HG03354 (cell line): ENCODE measurements at regions not wholly inside any gene's neighbourhood (a gene's known extent, or its start where the extent isn't known, plus 50 kb on each side); places are given as distances from the start of the nearest gene placed in this dataset.
"Not testable (repeated sequence)": the region's sequence is repeated elsewhere in the genome, so short reads cannot be mapped to it uniquely, and the experiment has no call there.

ENCODE experiments used
- ATAC-seq: cut with Tn5 transposase; IDR thresholded peaks from one replicate; pipeline ENCODE4 v1.9.1; 2021; ENCODE audit warnings: mild to moderate bottlenecking; ENCODE audit not compliant: unreplicated experiment, poor library complexity, severe bottlenecking

DNA sequence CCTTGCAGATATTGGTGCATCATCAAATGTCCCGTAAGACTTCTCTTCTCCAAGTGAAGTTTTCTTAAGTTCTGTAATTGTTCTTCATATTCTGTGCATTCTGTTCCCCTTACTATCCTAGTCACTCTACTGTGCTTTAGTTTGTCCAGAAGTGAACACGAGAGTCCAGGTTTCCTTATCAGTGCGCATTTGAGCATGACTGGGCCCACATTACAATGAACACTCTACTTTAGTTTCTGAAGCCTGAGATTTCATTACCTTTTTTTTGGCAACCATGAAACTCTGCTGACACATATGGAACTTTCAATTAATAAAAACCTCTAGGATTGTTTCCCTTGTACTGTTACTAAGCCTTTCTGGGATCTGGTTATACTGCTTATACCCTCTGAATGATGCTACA is 270.0 kb downstream of the KCNRG start:
- no peak for ATAC-seq

DNA sequence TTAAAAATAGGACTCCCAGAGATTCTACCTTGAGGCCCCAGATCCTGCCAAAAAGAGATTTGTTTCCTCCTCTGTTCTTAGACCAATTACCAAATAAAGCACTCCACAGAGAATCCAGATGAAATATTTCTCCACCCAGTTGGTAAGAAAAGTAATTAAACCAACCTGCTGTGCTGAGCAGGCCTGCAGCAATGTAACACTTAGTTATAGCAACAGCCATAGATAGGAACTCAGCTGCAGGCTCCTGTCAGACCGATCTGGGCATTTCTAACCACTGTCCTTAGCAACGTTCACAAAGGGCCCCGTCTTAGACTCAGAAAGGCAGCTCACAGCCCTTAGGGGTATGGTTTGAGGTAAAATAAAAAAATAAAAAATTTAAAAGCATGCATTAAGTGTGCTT is 271.1 kb downstream of the KCNRG start:
- ATAC-seq, result no peak

DNA sequence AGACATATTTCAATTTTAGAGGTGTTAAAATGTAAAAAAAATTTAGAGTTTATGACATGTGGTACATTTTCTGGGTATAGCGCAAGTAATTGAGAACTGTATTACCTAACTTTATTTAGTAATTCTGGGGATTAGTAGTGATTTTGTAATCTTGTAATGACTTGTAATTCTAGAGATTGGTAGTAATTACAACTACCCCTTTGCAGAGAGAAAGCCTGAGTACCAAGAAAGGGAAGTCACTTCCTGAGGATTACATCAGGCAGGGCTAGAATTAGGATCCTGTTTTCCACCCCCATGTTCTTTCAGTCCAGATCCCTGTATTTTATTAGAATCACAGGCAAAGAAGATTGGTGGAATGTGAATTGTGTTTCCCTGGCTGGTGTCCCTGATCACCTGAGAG is 274.9 kb downstream of the KCNRG start:
- no peak for ATAC-seq

DNA sequence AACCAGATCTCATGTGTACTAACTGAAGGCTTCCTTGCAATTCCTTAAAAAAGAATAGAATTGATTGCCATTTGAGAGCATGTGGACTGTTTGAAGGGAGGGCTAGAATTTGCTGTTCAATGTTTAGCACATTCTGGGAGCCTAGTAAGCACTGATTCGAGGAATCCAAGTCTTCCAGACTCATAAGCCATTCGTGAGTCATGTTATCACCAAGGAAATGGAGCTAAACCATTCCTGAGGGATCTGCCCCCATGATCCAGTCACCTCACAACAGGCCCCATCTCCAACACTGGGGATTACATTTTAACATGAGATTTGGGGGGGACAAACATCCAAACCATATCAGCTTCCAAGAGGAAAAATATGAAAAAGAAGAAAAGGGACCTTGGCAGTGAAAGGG is 276.4 kb downstream of the KCNRG start:
- ATAC-seq, result no peak

DNA sequence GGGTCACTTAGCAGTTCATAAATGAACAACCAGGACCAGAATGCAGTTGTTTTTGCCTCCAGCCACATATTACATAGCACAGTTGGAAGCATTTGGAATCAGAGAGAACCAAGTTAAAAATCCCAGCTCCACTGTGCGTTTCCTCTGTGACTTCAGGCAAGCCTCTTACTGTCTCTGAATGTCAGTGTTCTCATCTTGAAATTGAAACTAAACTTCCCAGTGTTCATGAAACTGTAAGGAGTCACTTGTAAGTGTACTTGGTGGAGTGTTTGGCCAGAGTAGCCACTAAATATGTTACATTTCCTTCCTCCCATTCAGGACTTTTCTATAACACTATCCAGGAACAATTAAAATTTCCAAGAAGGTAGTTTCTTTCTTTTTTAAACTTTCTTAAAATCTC is 276.8 kb downstream of the KCNRG start:
- no peak for ATAC-seq

DNA sequence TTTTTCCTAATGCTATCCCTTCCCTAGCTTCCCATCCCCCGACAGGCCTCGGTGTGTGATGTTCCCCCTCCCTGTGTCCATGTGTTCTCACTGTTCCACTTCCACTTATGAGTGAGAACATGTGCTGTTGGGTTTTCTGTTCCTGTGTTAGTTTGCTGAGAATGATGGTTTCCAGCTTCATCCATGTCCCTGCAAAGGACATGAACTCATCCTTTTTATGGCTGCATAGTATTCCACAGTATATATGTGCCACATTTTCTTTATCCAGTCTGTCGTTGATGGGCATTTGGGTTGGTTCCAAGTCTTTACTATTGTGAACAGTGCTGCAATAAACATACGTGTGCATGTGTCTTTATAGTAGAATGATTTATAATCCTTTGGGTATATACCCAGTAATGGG is 279.2 kb downstream of the KCNRG start:
- ATAC-seq, result not testable (repeated sequence)

DNA sequence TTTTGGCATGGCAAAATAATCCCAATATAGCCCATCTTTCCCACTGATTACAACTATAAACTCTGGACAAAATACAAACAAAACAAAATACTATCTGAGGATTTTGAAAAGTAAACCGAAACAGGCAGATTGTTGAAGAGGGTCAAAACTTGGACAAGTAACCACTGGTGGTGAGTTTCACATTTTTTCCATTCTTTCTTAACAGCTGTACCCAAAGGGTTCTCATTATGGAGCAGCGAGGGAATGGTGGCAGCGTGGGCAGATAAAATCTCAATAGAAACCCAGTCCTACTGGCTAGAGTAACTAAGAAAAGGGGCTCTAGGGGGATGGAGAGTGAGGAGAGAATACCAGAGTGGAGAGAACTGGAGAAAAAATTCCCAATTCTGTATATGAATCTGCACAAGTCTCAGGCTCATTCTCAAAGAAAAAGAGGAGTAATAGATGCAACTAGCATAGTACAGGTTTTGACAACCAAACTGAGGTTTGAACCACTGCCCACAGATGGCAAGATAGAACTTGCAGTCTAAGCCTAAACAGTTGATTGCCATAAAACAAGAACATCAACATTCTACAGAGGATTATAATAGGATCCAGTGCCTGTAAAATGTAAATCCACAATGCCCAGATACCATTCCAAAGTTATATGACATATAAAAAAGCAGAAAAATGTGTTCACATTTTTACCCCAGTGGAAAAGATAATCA is 284.5 kb downstream of the KCNRG start:
- no peak for ATAC-seq

DNA sequence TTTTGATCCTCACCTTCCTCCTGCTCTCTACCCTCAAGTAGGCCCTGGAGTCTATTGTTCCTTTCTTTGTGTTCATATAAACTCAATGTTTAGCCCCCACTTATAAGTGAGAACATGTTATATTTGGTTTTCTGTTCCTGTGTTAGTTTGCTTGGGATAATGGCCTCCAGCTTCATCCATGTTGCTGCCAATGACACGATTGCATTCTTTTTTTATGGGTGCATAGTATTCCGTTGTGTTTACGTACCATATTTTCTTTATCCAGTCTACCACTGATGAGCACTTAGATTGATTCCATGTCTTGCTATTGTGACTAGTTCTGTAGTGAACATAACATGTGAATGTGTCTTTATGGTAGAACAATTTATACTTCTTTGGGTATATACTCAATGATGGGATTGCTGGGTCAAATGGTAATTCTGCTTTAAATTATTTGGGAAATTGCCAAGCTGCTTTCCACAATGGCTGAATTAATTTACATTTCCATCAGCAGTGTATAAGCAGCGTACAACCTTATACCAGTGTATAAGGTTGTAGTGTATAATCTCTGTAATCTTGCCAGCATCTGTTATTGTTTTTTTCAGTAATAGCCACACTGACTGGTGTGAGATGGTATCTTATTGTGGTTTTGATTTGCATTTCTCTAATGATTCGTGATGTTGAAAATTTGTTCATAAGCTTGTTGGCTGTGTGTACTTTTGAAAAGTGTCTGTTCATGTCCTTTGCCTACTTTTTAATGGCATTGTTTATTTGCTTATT is 288.9 kb downstream of the KCNRG start:
- no peak for ATAC-seq

DNA sequence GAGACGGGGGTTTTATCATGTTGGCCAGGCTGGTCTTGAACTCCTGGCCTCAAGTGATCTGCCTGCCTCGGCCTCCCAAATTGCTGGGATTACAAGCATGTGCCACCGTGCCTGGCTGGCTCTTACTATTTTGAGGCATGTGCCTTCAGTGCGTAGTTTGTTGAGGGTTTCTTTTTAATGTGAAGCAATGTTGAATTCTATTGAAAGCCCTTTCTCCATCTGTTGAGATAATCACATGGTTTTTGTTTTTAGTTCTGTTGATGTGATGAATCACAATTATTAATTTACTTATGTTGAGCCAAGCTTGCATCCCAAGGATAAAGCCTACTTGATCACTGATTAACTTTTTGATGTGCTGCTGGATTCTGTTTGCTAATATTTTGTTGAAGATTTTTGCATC is 290.9 kb downstream of the KCNRG start:
- ATAC-seq, result no peak

DNA sequence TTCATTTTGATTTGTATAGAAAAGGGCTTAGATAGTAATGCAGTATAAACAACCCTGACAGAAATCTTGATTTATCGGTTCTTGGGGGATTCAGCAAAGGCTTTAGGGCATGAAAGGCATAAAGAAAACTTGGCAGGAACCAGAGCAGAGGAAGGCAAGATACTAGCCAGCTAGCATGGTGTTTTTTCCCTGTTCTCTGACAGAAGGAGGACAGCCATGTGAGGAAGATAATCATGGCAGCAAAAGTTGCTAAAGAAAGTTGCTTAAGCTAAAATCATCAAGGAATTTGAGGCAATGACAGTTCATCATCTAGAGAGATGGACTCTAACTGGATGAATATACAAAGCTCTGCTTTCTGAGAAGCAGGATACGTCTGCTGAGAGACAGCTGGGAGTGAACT is 294.1 kb downstream of the KCNRG start:
- no peak for ATAC-seq

DNA sequence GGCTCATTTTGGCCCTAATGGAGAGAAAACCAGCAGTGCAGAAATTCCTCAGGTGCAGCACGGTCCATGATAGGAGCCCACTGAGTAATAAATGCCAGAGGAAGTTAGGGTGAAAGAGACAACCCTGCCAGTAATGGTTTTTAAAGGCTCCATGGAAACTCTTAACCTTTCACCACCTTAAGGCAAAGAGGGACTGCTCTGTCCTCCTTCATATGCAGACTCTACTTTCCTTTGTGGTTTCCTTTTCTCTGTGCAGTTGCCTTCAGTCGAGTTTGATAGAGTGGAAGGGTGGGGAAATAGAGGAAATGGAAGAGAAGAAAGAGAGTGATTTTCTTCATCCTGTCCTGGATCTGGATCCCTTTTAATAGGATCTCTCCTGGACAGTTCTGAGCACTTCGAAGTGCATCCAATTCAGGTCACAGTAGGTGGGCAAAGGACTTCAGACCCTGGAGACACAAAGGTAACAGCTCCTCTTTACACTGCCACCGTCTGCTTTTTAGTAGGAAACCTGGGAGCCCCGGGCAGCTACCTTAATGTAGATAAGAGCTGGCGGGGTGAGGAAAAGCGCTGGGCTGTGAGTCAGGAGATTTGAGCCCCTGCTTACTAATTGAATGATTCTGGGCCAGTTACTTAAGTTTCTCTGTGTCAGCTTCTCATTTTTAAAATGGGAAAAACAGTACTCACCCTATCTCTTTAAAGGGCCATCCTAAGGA is 294.8 kb downstream of the KCNRG start:
- no peak for ATAC-seq

DNA sequence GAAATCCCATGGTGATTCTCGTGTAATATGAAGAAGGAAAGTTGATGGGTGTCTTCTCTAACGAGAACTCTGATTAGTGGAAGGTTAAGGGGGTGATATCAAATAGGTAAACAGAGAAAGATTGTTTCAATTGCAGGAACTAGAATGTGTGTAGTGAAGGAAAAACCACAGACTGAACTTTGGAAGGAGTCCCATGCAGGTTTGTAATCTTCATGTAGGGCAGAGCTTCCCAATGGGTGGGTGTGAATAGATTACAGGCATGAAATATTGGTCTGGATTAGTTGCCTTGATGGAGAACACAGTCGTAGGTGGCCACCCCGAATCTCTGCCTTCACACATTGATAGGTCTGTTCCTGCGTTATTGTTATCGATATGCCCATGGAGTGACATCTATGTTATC is 295.5 kb downstream of the KCNRG start:
- ATAC-seq, result no peak

DNA sequence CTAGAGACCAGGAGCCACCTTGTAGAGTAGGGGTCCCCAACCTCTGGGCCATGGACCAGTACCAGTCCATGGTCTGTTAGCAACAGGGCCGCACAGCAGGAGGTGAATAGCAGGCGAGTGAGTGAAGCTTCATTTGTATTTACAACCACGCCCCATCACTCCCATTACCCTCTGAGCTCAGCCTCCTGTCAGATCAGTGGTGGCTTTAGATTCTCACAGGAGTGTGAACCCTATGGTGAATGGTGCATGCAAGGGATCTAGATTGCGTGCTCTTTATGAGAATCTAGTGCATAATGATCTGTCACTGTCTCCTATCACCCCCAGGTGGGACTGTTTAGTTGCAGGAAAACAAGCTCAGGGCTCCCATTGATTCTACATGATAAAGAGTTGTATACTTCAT is 303.6 kb downstream of the KCNRG start:
- ATAC-seq, result no peak

DNA sequence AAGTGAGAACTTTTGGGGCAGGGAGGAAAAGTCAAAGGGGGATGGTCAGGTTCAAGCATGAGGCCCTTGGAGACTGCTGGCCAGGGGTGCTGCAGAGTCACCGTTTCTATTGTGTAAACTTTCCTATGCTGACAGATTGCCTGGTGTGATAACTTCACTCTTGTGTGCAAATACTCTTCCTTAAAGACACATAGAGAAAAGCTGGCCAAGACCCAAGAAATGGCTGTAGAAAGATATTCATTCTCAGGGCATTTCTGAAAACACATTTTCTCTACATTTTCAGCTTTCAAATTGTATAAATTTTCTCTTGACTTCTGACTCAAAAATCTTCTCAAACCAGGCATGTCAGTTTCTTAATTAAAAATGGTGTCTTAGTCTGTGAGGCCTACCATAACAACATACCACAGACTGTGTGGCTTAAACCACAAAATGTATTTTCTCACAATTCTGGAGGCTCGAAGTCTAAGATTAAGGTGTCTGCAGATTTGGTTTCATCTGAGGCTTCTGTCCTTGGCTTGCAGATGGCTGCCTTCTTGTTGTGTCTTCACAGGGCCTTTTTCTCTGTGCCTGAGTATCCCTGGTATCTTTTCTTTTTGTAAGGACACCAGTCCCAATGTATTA is 304.5 kb downstream of the KCNRG start:
- no peak for ATAC-seq

DNA sequence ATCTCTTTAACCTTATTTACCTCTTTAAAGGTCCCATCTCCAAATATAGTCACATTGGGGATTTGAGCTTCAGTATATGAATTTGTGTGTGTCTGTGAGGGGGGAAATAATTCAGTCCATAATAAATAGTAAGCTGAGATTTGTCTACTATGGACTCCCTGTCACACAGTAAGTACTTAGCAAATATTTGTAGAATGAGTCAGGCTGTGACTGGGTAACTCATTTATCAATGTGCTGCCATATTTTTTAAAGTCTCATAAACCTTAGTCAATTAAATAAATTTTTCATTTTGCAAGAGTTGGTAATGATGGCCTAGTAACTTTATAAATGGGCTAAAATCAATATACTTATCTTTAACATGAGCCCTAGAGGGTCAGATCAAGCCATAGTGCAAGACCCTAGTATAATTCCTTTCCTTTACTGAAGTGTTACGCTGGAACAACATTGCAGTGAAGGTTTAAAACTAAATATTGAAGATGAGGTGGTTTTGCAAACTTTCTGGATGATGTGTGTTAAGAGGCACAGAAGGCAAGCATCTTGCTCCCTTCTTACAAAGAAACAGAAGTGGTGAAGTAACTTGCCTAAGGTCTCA is 305.1 kb downstream of the KCNRG start:
- no peak for ATAC-seq

DNA sequence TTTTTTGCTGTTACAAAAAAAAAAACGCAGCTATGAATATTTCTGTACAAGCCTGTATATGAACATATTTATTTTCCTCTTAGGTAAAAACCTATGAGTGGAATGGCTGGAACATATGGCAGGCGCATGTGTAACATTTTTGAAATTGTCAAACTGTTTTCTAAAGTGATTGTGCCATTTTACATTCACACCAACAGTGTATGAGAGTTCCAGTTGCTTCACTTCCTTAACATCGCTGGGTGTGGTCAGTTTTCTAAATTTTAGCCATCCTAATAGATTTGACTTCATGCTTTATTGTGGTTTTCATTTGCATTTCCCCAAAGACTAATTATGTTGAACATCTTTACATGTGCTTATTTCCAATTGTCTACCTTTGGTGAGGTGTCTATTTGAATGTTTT is 306.8 kb downstream of the KCNRG start:
- ATAC-seq, result no peak

DNA sequence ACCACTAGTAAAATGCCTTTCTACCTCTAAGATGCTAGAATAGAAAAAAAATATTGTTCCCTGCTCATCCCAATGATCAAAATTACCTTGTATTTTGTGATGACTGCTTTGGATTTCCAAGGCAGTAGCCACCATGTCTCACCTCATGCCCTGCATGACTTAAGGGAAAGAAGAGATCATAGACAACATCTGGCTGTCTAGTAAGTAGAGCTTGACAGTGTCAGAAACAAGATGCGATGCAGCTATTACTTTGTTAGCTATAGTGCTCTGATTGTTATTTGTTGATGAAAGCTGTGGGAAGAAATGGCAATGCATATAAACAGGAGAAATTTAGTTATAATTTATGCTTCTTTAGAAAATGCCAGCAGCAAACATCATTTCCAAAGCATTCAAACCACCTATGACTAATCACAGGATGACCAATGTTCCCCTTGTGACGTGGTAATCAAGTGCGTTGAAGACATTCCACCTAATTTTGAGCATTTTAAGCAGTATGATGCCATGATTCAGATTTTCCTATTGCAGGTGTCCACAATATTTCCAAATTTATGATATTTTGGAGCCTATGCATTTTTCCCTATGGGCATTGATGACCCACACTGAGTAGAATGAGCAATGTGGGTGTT is 308.3 kb downstream of the KCNRG start:
- no peak for ATAC-seq

DNA sequence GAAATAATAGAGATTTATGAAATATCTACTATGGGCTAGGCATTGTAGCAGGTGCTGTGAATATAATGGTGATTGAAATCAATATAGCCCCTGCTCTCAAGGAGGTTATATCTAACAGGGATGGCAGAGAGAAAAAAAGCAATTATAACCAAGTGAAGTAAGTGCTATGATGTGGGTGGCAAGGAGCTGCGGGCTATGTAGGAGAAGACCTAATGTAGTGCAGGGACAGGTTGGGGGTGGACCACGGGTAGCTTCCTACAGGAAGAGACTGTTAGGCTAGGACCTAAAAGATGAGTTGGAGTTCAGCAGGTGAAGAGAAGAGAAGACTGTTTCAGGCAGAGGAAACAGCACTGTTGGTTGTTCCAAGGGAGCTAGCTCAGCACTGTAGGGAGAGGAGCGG is 311.0 kb downstream of the KCNRG start:
- no peak for ATAC-seq

DNA sequence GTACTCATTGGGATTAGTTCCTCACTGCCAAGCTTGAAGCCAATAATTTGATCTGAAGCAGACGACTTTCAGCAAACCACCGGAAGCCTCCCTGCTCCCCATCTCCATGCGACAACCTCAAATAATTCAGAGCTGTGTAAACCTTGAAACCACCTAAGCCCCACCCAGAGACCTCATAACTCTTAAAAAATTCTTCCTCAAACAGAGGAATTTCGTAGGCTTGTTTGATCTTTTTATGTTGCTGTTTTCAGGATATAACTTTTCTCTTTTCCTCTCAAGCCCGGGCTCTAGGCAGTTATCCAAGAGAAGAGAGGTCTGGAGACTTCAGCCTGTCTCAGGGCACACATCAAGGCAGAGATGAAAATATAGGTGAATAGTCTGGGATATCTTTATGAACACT is 311.6 kb downstream of the KCNRG start:
- no peak for ATAC-seq
